T-helper 22 cell (primary cell): ENCODE measurements at regions not wholly inside any gene's neighbourhood (a gene's known extent, or its start where the extent isn't known, plus 50 kb on each side); places are given as distances from the start of the nearest gene placed in this dataset.
"Not testable (repeated sequence)": the region's sequence is repeated elsewhere in the genome, so short reads cannot be mapped to it uniquely, and the experiment has no call there.

Experiments used
- DNase-seq: peaks from one replicate; pipeline ENCODE4 v3.0.0-alpha.2; 2020; ENCODE audit warnings: low read depth

GRCh38 chr13:78084401-78084800, 165.8 kb upstream of the EDNRB start:
- no peak for DNase-seq

GRCh38 chr13:78078168-78078567, 159.5 kb upstream of the EDNRB start:
- no peak for DNase-seq

- no peak for DNase-seq
Observed at GRCh38 chr13:78067290-78067689, 148.7 kb upstream of the EDNRB start.

DNA sequence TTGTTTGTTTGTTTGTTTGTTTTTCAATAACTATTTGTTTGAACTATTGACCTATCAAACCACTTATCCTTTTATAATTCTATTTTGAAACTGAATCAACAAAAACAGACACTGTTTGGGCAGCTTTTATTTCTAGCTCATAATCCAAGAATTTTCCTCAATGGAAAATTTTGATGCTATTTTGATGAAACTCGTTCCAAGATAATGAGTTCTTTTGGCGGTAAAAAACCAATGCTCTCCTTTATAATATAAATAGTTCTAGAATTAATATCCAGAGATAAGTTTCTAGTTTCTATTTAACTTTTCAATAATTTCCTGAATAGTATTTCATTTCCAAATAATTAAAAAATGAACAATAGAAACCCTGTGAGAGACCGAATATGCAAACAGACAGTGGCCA, 146.5 kb upstream of the EDNRB start:
- no peak for DNase-seq

DNA sequence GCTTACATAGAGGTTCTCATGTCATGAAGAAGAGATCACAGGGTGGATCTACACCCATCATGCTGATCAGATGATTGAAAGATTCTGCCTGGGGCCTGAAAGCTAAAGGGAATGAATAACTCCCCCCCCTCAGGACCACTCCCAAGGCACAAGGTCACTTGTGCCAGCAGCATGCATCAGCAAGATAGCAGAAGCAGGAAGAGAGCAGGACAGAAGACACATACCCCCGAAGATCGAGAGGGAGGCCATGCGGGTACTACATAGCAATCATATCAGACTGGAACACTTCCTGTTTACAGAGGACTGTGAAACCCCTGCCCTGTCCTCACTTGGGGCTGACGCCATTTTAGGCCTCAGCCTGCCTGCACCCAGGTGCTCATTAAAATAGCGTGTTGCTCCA, 143.2 kb upstream of the EDNRB start:
- DNase-seq, result no peak

- DNase-seq, result no peak
Observed at GRCh38 chr13:78060966-78061365, 142.3 kb upstream of the EDNRB start.

GRCh38 chr13:78056865-78057264, 138.2 kb upstream of the EDNRB start:
- not testable (repeated sequence) for DNase-seq

DNA sequence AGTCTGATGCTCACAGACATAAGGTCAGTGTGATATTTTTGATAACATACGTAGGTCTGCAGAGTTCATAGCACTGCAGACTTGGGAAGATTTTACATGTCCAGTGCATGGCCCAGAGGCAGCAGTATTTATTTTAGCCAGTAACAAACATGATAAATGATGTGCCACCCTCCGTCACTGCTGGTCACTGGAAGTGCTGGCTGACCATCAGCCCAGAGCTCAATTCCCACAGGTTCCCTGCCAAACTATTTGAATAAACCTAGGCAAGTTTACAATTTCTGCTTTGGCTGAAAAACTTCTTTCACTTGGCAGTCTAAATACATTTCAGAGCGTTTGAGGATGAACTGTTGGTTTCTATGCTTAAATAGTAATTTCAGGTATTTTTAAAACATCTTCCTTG, 135.5 kb upstream of the EDNRB start:
- no peak for DNase-seq

GRCh38 chr13:78047151-78047550, 128.5 kb upstream of the EDNRB start:
- DNase-seq, result no peak

DNA sequence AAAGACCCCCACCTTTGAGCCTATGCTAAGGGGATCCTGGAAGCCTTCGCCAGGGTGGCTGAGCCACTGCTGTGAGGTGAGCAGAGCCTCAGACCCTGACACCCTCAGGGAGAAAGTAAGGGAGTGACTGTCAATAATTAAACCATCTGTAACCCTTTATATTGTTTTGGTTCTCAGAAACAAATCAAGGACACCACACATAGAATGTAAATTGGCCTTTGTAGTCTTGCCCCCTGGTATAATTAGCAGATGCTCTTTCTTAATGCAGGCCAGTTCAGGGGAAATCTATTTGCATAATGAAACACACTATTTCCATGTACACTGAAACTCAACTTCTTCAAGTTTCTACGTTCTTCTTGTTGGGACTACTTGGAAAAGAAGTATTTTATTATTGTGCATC, 127.7 kb upstream of the EDNRB start:
- DNase-seq, result no peak

GRCh38 chr13:78045916-78046315, 127.3 kb upstream of the EDNRB start:
- DNase-seq, result no peak

DNA sequence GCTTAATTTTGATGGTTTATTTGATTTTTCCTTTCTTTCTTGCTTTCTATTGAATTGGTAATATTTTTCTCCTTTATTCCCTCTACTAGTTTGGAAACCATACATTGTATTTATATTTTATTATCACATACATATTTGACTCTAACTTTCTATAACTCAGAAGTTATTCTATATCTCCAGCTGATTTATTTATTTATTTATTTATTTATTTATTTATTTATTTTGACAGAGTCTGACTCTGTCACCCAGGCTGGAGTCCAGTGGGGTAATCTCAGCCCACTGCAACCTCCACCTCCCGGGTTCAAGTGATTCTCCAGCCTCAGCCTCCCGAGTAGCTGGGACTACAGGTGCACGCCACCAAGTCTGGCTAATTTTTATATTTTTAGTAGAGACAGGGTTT, 122.7 kb upstream of the EDNRB start:
- DNase-seq, result not testable (repeated sequence)

GRCh38 chr13:78040205-78040830, 121.7 kb upstream of the EDNRB start:
- DNase-seq, result no peak

DNA sequence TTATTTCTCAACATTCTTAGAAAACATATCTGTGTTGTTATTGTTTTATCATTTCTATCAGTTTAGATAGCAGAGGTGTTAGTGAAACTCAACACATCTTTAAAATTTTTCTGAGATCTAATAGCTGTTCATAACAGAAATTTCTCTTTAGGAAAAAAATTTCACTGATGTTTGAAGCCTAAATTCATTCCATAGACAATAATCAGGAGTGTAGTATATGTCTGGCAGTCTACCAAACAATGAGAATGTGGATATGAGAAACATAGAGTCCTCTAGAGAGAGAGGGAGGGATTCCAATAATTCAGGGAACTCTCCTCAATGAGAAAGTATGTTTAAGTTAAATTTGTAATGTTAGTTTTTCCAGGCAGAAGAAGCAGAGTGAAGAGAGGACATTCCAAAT, 118.2 kb upstream of the EDNRB start:
- DNase-seq, result no peak

DNA sequence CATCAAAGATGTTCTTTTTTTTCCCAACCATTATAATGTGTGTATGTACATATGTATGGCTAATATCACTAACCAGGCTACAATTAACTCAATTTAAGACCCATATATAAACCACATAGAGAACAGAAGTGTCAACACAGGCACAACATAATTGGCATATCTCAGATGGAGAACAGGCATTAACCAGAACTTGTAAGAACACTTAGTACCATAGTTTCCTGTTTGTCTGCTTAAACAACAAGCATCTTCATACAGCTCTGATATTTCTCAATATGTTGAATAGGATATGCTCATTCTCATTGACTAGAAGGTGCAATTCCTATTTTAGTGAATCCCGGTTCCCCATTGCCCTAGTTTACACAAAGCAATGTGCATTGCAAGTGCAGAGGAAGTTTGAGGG, 116.9 kb upstream of the EDNRB start:
- DNase-seq, result no peak

- DNase-seq, result no peak
Observed at GRCh38 chr13:78033509-78033908, 114.9 kb upstream of the EDNRB start.

GRCh38 chr13:78032132-78032531, 113.5 kb upstream of the EDNRB start:
- DNase-seq, result no peak

GRCh38 chr13:78030341-78030896, 111.8 kb upstream of the EDNRB start:
- no peak for DNase-seq

- DNase-seq, result no peak
Observed at GRCh38 chr13:78029901-78030300, 111.3 kb upstream of the EDNRB start.

DNA sequence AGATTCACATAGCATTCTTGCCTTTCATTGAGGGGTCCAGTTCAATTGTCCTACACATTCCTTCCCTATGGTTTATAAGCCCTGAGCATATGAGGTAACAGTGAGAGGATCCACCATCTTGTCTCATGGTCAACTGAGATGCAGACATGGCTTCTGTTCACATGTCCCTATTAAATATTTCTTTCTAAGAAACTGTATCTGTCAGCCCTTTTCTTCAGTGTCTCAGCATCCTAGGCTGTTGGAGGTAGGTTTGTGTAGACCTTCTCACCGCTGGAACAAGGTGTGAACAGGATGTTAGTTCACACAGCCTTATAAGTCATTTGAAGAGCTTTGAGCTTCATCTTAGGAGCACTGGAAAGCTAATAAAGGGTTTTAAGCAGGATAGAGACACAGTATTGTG, 110.3 kb upstream of the EDNRB start:
- no peak for DNase-seq

- DNase-seq, result no peak
Observed at GRCh38 chr13:78024996-78025395, 106.4 kb upstream of the EDNRB start.

GRCh38 chr13:78022164-78022877, 103.7 kb upstream of the EDNRB start:
- DNase-seq, result peak; percentile 1

DNA sequence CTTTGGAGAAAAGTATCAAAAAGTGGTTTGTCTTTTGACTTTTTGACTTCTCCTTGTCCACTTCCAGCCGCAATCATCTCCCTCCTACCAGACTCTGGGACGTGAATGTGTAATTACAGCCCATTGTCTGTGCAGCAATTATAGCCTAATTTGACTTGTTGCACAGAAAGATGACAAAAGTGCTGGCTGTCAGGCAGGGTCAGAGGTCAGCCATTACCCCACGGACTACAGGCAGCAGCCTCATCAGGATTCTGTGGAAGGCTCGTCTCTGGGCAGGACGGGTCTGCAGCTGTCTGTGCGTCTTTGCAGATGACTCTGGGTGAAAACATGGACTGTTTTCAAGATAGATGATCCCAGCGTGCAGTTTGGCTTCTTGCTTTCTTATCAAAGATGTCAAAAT, 102.2 kb upstream of the EDNRB start:
- no peak for DNase-seq

- DNase-seq, result no peak
Observed at GRCh38 chr13:78015782-78016181, 97.2 kb upstream of the EDNRB start.
